Fibroblast of the aortic adventitia (primary cell): ENCODE measurements at regions not wholly inside any gene's neighbourhood (a gene's known extent, or its start where the extent isn't known, plus 50 kb on each side); places are given as distances from the start of the nearest gene placed in this dataset.

Experiments
- DNase-seq: peaks from one replicate; pipeline ENCODE4 v3.0.0-alpha.2; 2010; ENCODE audit warnings: low read depth
- H3K4me3 ChIP-seq: 2 replicates; pipeline ENCODE4 v1.5.1; 2011; ENCODE audit warnings: low read depth, mild to moderate bottlenecking, control low read depth, low read length, moderate library complexity
- CTCF ChIP-seq: IDR thresholded peaks from 2 replicates; pipeline ENCODE4 v1.5.1; 2011; ENCODE audit warnings: mild to moderate bottlenecking, low read length, control low read depth, inconsistent platforms; ENCODE audit not compliant: insufficient read depth

DNA sequence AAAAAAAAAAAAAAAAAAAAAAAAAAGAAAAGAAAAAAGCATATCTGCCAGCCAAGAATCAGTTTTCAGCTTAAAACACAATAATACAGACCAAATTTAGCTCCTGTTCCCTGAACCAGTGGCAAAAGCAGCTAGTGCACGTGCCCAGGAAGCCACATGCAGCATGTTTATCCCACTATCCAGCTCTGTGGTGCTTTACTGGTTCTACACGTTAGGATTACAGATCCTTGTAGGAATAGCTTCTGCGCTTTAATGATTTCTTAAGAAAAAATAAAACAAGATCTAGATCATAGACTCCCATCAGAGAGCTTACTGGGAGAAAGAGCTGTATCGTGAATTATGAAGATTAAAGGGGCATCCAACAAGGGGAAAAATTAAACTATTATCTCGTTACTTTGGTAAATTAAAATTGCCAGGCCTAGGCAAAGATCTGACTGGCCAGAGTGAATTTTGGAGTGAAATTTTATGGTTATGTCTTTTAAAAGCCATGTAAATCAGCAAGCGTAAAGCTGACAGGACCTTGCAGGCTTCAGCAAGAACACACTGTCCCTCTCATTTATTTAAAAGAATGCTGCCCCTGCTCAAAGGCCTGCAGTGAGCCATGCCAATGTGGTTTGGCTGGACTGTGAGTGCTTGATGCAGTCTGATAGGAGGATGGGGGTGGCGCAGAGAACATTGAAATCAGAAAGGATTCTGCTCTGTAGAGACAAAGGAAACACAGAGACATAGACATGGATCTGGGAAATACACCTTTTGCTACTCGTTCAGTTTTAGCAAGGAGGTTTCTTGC lies 177.3 kb upstream of the PHYHIPL start:
- TF ChIP-seq CTCF, result no peak
- no peak overlapping the region for H3K4me3 ChIP-seq
- peak; percentile 17 for DNase-seq

DNA sequence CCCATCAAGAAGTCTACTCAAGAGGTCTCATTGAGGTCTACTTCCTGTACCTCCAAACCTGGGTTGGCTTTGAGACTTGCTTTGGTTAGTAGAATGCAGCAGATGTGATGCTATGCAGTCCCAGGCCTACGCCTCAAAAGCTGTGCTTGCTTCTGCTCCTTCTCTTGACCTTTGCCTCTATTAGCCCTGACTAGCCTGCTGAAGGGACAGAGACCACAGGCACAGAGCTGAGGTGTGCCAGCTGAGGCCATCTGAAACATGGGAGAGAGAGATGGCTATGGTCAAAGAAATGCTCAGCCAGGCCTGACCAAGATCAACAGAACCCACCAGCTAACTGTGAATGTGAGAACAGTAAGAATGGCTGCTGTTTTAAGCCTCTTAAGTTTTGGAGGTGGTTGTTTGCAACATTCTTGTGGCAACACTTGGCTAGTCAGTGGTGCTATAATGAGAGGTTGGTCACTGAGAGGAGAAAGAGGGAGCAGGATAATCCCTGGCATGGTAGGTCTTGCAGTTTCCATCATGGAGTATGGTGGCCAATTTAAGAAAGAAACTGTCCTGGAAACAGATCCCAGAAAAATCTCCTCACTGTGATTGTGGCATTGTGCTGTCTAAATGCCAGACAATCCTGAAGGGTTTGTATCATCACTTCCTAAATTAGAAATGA lies 176.1 kb upstream of the PHYHIPL start:
- DNase-seq, result no peak
- no peak overlapping the region for H3K4me3 ChIP-seq
- no peak for TF ChIP-seq CTCF

DNA sequence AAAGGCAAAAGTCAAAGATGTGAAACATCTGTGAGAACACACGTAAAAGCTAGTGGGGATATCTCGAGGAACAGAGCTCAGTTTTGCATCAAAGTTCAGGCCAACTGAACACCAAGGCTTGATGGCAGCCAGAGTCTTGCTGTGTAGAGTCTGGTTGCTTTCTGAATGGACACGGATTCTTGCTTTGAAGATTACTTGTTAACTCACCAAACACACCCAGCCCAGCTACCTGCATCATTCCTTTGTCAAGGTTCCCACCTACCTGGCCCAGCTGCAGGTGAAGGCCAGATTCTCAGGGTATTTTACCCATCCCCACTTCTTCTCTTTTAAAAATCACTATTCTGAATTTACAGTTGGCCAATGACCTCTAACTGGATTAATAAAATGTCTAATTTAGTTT lies 174.4 kb upstream of the PHYHIPL start:
- no peak overlapping the region for H3K4me3 ChIP-seq
- TF ChIP-seq CTCF, result no peak
- no peak for DNase-seq

DNA sequence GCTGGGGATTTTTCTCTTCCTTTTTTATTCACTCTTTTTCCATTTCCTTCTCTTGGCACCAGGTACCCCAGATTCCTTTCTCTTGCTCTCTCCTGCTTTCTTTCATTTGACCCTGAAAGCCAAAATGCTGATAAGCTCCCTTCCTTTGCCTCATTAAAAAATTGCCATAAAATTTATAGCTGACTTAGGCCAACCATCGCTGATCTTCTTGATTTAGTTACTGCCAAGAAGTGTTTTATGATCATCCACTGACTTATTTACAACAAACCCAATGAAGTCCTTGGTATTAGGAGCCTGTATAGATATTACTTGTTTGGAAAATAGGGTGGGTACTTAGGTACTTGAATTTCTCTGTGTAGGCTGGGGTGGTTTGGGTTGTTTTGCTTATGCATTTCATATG lies 173.2 kb upstream of the PHYHIPL start:
- no peak for DNase-seq
- no peak overlapping the region for H3K4me3 ChIP-seq
- TF ChIP-seq CTCF, result no peak

- no peak for TF ChIP-seq CTCF
- H3K4me3 ChIP-seq, result no peak overlapping the region
These were observed 172.1 kb upstream of the PHYHIPL start for GRCh38 chr10:59004392-59004791.

DNA sequence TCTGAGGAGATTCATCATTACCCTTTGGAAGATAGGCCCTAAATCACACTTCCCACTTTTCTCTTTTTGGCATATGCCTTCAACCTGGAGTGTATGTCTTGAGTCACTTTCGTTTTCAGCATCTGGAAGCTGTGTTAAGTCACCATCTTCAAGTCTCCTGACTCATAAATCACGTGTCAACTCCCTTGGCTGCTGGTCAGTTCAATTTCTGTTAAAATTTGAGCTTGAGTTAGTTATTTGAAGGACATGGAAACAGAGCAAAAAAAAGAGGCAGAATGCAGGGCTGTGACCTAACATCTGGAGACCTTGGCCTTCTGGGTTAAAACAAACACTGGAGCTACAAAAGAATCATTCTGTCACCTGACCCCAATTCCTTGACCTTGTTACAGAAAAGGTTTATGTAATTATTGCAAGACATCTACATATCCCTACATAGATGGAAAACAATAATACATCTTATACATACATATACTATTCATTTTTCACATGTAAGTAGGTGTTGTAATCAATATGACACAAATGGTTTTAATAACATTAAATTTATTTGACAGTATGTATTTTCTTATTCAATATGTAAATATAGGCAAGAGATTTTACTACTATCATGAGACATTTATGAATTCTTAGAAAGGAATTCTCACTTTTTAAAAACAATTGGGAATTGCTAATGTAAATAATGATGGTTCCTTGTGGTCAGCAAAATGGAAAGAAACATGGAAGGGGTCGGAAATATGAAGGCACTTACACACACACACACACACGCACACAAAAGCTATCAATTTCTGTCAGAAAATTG lies 169.7 kb upstream of the PHYHIPL start:
- DNase-seq, result peak; percentile 89
- no peak overlapping the region for H3K4me3 ChIP-seq
- no peak for TF ChIP-seq CTCF

More at GRCh38 chr10:59004392-59004791, 172.1 kb upstream of the PHYHIPL start:
- DNase-seq, result no peak
